T-helper 2 cell treated with Interferon-gamma antibody and Interleukin-4, amounts not matched to agents 100 ng/mL and 5 ng/mL, for 36 hours (primary cell): ENCODE measurements at regions not wholly inside any gene's neighbourhood (a gene's known extent, or its start where the extent isn't known, plus 50 kb on each side); places are given as distances from the start of the nearest gene placed in this dataset.
"Not testable (repeated sequence)": the region's sequence is repeated elsewhere in the genome, so short reads cannot be mapped to it uniquely, and the experiment has no call there.

Experiments used
- intact Hi-C: fragments of 100-400 bp; cut with micrococcal nuclease; formaldehyde crosslinking; loops from one replicate; pipeline ENCODE4 v1.15.1; 2023

- intact Hi-C loops = no loop called here
Observed at GRCh38 chr10:21463436-21463835, 62.0 kb downstream of the SKIDA1 start.

GRCh38 chr10:21458126-21458871 is 67.2 kb downstream of the SKIDA1 start:
- intact Hi-C loops = no loop called here

GRCh38 chr10:21456160-21456559 is 69.3 kb downstream of the SKIDA1 start:
- intact Hi-C loops = no loop called here

DNA sequence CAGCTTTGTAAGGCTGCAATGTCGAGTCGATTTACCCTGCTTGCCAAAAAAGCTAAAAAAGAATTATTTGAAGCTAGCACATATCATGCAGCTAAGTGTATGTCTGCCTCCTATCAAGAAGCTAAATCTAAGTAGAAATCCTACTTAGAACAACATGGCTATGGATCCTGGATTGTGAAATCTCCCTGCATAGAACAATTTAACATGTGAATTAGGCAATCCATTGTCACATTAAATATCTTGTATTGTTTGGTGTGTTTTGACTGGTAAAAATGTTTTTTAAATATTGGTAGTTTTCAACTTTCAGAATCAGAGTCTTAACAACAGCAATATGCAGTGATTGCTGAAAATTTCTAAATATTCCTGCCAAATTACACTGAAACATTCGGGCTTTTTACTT is 73.3 kb downstream of the SKIDA1 start:
- intact Hi-C loops = no loop called here

DNA sequence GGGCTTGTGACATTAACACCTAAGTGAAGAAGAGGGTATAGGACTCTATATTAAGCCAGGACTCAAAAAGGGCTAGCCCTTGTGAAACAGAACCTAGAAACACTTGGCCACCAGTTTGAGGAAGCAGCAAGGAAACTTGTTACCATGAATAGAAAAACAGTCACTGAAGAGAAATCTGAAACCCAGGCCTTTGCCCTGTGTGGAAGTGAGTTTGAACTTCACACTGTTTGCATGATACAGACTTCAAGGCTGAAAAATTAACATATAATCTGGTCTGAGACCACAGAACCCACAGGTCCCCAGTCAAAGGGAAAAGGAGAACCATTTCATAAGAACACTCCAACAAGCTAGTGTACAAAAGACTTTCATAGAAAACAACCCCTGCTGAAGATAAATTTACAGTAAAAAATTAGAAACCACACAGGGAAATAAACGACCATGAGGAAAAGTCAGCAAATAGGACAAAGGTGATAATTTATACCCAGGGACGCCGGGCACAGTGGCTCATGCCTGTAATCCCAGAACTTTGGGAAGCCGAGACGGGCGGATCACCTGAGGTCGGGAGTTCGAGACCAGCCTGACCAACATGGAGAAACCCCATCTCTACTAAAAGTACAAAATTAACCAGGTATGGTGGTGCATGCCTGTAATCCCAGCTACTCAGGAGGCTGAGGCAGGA is 76.1 kb downstream of the SKIDA1 start:
- intact Hi-C loops = no loop called here

GRCh38 chr10:21445163-21445562 is 80.3 kb downstream of the SKIDA1 start:
- intact Hi-C loops = no loop called here

DNA sequence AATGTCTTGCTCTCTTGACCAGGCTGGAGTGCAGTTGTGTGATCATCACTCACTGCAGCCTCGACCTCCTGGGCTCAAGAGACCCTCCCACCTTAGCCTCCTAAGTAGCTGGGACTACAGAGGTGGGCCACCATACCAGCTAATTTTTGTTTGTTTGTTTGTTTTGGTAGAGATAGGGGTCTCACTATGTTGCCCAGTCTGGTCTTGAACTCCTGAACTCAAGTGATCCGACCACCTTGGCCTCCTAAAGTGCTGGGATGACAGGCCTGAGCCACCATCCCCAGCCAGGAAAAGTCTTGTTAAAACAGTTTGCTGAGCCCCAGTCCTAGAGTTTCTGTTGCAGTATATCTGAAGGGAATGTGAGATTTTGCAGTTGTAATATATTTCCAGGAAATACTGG is 83.9 kb downstream of the SKIDA1 start:
- intact Hi-C loops = no loop called here

DNA sequence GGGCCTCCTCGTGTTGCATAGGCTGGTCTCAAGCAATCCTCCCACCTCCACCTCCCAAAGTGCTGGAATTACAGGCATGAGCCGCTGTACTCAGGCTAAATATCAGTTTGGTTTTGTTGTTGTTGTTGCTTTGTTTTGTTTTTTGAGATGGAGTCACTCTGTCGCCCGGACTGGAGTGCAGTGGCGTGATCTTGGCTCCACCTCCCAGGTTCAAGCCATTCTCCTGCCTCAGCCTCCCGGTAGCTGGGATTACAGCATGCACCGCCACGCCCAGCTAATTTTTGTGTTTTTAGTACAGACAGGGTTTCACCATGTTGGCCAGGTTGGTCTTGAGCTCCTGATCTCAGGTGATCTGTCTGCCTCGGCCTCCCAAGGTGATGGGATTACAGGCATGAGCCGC is 86.6 kb downstream of the SKIDA1 start:
- intact Hi-C loops = not testable (repeated sequence)

DNA sequence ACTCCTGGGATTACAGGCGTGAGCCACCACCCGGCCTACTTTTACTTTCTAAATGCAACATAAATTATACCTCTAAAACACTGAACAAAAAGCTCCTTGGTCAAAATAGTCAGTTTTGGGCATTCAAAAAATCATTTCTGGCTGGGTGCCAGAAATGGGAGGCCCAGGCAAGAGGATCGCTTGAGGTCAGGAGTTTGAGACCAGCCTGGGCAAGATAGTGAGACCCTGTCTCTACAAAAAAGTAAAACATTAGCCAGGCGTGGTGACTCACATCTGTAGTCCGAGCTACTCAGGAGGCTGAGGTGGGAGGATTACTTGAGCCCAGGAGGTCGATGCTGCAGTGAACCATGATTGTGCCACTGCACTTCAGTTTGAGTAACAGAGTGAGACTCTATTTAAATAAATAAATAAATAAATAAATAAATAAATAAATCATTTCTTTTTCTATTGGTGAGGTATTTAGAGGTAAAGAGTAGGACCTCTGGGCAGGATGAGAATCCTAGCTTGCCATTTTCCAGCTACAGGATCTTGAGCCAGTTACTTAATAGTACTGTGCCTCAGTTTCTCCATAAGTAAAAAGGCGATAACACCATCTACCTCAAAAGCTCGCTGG is 87.6 kb downstream of the SKIDA1 start:
- intact Hi-C loops = no loop called here

GRCh38 chr10:21432266-21432665 is 93.2 kb downstream of the SKIDA1 start:
- intact Hi-C loops = no loop called here

- intact Hi-C loops = no loop called here
Observed at GRCh38 chr10:21431799-21432198, 93.7 kb downstream of the SKIDA1 start.

GRCh38 chr10:21427804-21428481 is 97.5 kb downstream of the SKIDA1 start:
- intact Hi-C loops = no loop called here

- intact Hi-C loops = no loop called here
Observed at GRCh38 chr10:21424459-21424861, 101.0 kb downstream of the SKIDA1 start.

DNA sequence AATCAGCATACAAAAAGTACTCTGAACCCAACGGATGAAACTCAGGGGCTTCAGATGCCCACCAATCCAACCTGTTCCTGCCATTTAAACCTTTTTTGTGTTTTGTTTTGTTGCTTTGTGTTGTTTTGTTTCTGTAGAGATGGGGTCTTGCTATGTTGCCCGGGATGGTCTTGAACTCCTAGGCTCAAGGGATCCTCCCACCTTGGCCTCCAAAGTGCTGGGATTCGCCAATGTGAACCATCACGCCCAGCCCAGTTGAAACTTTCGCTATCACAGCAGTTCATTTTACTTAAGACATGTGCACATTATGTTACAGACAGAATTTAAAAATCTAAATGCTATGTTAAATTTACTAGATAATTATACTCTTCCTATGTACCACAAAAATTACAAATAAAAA is 101.6 kb downstream of the SKIDA1 start:
- intact Hi-C loops = no loop called here

- intact Hi-C loops = no loop called here
Observed at GRCh38 chr10:21423338-21423737, 102.1 kb downstream of the SKIDA1 start.

- intact Hi-C loops = no loop called here
Observed at GRCh38 chr10:21421794-21422193, 103.7 kb downstream of the SKIDA1 start.

- intact Hi-C loops = no loop called here
Observed at GRCh38 chr10:21421016-21421415, 104.5 kb downstream of the SKIDA1 start.

DNA sequence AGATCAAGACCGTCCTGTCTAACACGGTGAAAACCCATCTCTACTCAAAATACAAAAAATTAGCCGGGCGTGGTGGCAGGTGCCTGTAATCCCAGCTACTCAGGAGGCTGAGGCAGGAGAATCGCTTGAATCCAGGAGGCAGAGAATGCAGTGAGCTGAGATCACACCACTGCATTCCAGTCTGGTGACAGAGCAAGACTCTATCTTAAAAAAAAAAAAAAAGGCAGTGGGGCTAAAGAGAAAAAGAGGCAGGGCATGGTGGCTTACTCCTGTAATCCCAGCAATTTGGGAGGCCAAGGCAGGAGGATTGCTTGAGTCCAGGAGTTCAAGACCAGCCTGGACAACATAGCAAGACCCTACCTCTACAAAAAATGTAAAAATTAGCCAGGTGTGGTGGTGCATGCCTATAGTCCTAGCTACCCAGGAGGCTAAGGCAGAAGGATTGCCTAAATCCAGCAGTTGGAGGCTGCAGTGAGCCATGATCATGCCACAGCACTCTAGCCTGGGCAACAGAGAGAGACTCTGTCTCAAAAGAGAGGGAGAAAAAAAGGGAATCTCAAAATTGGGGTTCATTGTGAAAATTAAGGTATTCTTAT is 106.4 kb downstream of the SKIDA1 start:
- intact Hi-C loops = not testable (repeated sequence)

GRCh38 chr10:21417172-21417712 is 108.2 kb downstream of the SKIDA1 start:
- intact Hi-C loops = no loop called here

- intact Hi-C loops = no loop called here
Observed at GRCh38 chr10:21413680-21414079, 111.8 kb downstream of the SKIDA1 start.

GRCh38 chr10:21413268-21413667 is 112.2 kb downstream of the SKIDA1 start:
- intact Hi-C loops = no loop called here
